Trophoblast cell (in vitro differentiated cells and primary cell): ENCODE measurements at regions not wholly inside any gene's neighbourhood (a gene's known extent, or its start where the extent isn't known, plus 50 kb on each side); places are given as distances from the start of the nearest gene placed in this dataset.

ENCODE experiments used
- DNase-seq, 2 donors: peaks; one replicate each; pipeline ENCODE4 v3.0.0-alpha.2; 2016
- H2AFZ ChIP-seq: 2 replicates; pipeline ENCODE4 v1.6.1; 2013; ENCODE audit warnings: low read length, moderate library complexity, mild to moderate bottlenecking; ENCODE audit not compliant: insufficient read depth, poor library complexity
- H2AK5ac ChIP-seq: 2 replicates; pipeline ENCODE4 v1.6.1; 2013; ENCODE audit warnings: mild to moderate bottlenecking, low read length
- H2BK120ac ChIP-seq: 2 replicates; pipeline ENCODE4 v1.6.1; 2013; ENCODE audit warnings: low read length, mild to moderate bottlenecking, moderate library complexity; ENCODE audit not compliant: insufficient read depth, poor library complexity
- H2BK12ac ChIP-seq: 2 replicates; pipeline ENCODE4 v1.6.1; 2013; ENCODE audit warnings: mild to moderate bottlenecking, low read length, moderate library complexity
- H2BK5ac ChIP-seq: 2 replicates; pipeline ENCODE4 v1.6.1; 2013; ENCODE audit warnings: low read length, low read depth, moderate library complexity, mild to moderate bottlenecking; ENCODE audit not compliant: poor library complexity
- H3K14ac ChIP-seq: 2 replicates; pipeline ENCODE4 v1.6.1; 2013; ENCODE audit warnings: mild to moderate bottlenecking, low read length
- H3K18ac ChIP-seq: 2 replicates; pipeline ENCODE4 v1.6.1; 2013; ENCODE audit warnings: mild to moderate bottlenecking, low read length
- H3K23ac ChIP-seq: 2 replicates; pipeline ENCODE4 v1.6.1; 2013; ENCODE audit warnings: low read length
- H3K27ac ChIP-seq: 2 replicates; pipeline ENCODE4 v1.5.1; 2013; ENCODE audit warnings: low read depth, mild to moderate bottlenecking, inconsistent platforms, low read length, moderate library complexity
- H3K27me3 ChIP-seq: 2 replicates; pipeline ENCODE4 v1.6.1; 2013; ENCODE audit warnings: inconsistent platforms, mild to moderate bottlenecking, low read length, moderate library complexity; ENCODE audit not compliant: insufficient read depth
- H3K36me3 ChIP-seq, 2 experiments: 1 replicate in 1 of 2; 2 replicates in 1 of 2; pipeline ENCODE4 v1.6.1; 2013; ENCODE audit warnings: low read length in 2 of 2, mild to moderate bottlenecking in 2 of 2, moderate library complexity in 1 of 2; ENCODE audit not compliant: insufficient read depth in 2 of 2, control insufficient read depth in 1 of 2
- H3K4ac ChIP-seq: 2 replicates; pipeline ENCODE4 v1.6.1; 2013; ENCODE audit warnings: low read depth, mild to moderate bottlenecking, low read length, moderate library complexity
- H3K4me1 ChIP-seq, 2 experiments: 1 replicate in 1 of 2; 2 replicates in 1 of 2; pipeline ENCODE4 v1.6.1; 2013; ENCODE audit warnings: low read length in 2 of 2, mild to moderate bottlenecking in 2 of 2, moderate library complexity in 1 of 2; ENCODE audit not compliant: insufficient read depth in 2 of 2, control insufficient read depth in 1 of 2
- H3K4me2 ChIP-seq: 2 replicates; pipeline ENCODE4 v1.6.1; 2013; ENCODE audit warnings: inconsistent platforms, mild to moderate bottlenecking, low read length, moderate library complexity
- H3K4me3 ChIP-seq: 2 replicates; pipeline ENCODE4 v1.5.1; 2013; ENCODE audit warnings: mild to moderate bottlenecking, low read depth, low read length, inconsistent platforms
- H3K79me1 ChIP-seq: one replicate; pipeline ENCODE4 v1.6.1; 2013; ENCODE audit warnings: low read length
- H3K79me2 ChIP-seq: 2 replicates; pipeline ENCODE4 v1.6.1; 2013; ENCODE audit warnings: low read length, mild to moderate bottlenecking; ENCODE audit not compliant: control insufficient read depth, insufficient read depth, poor library complexity
- H3K9ac ChIP-seq: 2 replicates; pipeline ENCODE4 v1.6.1; 2013; ENCODE audit warnings: mild to moderate bottlenecking, low read length
- H3K9me3 ChIP-seq: 2 replicates; pipeline ENCODE4 v1.6.1; 2013; ENCODE audit warnings: low read depth, mild to moderate bottlenecking, control low read depth, inconsistent platforms, low read length; ENCODE audit not compliant: insufficient read depth
- H4K12ac ChIP-seq: 2 replicates; pipeline ENCODE4 v1.6.1; 2013; ENCODE audit warnings: low read depth, mild to moderate bottlenecking, low read length, moderate library complexity
- H4K8ac ChIP-seq: 2 replicates; pipeline ENCODE4 v1.6.1; 2013; ENCODE audit warnings: low read depth, mild to moderate bottlenecking, low read length, moderate library complexity
- H4K91ac ChIP-seq: one replicate; pipeline ENCODE4 v1.6.1; 2013; ENCODE audit warnings: low read depth, mild to moderate bottlenecking, low read length, moderate library complexity
- WGBS: extraction: QIAGEN DNeasy Blood & Tissue Kit; methylation state at CpG from one replicate; pipeline ENCODE4 v1.1.7; 2013; ENCODE audit warnings: missing lambda C conversion rate; ENCODE audit not compliant: insufficient read length, insufficient coverage; ENCODE audit errors: extremely low coverage; 5-methylcytosine and 5-hydroxymethylcytosine counted together

DNA sequence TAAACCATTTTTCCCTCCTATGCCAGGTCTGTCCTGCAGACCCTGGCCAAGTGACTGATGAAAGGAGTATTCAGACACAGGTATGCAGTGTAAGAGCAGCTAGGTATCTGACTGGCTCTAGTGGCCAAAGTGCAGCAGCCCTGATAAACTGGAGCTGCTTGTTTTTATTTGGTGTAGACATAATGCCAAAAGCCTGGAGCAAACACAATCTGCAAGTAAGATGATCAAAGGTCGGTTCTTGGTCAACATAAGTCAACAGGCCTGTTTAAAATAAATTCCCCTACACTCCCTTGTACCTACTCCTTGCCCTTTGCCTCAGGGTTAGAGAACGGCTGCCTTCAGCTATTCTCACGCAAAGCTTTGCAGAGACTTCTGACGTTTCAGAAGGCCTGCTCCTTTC is 1003.1 kb downstream of the ZPLD1 start:
- no peak overlapping the region for H3K27ac ChIP-seq
- peaks cover 5% of the 10 kb centered on the region for H3K9me3 ChIP-seq
- H3K79me2 ChIP-seq: no peaks in the 10 kb centered on the region
- no peak overlapping the region for H2AK5ac ChIP-seq
- H3K14ac ChIP-seq: no peak overlapping the region
- H2AFZ ChIP-seq: no peak overlapping the region
- H3K4me3 ChIP-seq: no peak overlapping the region
- H3K27me3 ChIP-seq: no peaks in the 10 kb centered on the region
- H3K4me2 ChIP-seq: no peak overlapping the region
- H4K8ac ChIP-seq: no peak overlapping the region
- H4K12ac ChIP-seq: no peak overlapping the region
- H3K79me1 ChIP-seq: no peaks in the 10 kb centered on the region
- H3K4me1 ChIP-seq: no peaks in the 10 kb centered on the region
- H2BK12ac ChIP-seq: no peak overlapping the region
- no peak overlapping the region for H2BK120ac ChIP-seq
- no peak overlapping the region for H3K23ac ChIP-seq
- H3K18ac ChIP-seq: no peak overlapping the region
- no peak overlapping the region for H3K4ac ChIP-seq
- H4K91ac ChIP-seq: no peak overlapping the region
- no CpG with 5 or more reads among the region's 4 CpGs for WGBS
- no peaks in the 10 kb centered on the region for H3K36me3 ChIP-seq
- no peak overlapping the region for H3K9ac ChIP-seq
- no peak overlapping the region for H2BK5ac ChIP-seq
- DNase-seq: no peak

GRCh38 chr3:103440539-103441203 is 1005.9 kb downstream of the ZPLD1 start:
- no peak overlapping the region for H3K14ac ChIP-seq
- WGBS: no CpG with 5 or more reads among the region's 1 CpG
- no peak overlapping the region for H2AFZ ChIP-seq
- H3K4ac ChIP-seq: no peak overlapping the region
- H2BK12ac ChIP-seq: no peak overlapping the region
- no peak overlapping the region for H4K12ac ChIP-seq
- H3K27me3 ChIP-seq: no peaks in the 10 kb centered on the region
- no peak overlapping the region for H3K9ac ChIP-seq
- H2BK120ac ChIP-seq: no peak overlapping the region
- no peak overlapping the region for H3K4me2 ChIP-seq
- peaks cover 5% of the 10 kb centered on the region for H3K9me3 ChIP-seq
- H3K4me1 ChIP-seq: no peaks in the 10 kb centered on the region
- H3K18ac ChIP-seq: no peak overlapping the region
- no peaks in the 10 kb centered on the region for H3K79me2 ChIP-seq
- no peak overlapping the region for H3K4me3 ChIP-seq
- H2BK5ac ChIP-seq: no peak overlapping the region
- H3K27ac ChIP-seq: no peak overlapping the region
- no peaks in the 10 kb centered on the region for H3K36me3 ChIP-seq
- H2AK5ac ChIP-seq: no peak overlapping the region
- no peaks in the 10 kb centered on the region for H3K79me1 ChIP-seq
- H3K23ac ChIP-seq: no peak overlapping the region
- DNase-seq: peak in 1 of 2 donors; percentile 46
- H4K91ac ChIP-seq: no peak overlapping the region
- H4K8ac ChIP-seq: no peak overlapping the region

- Histone ChIP-seq H3K14ac (no peak overlapping the region), H3K27ac (no peak overlapping the region), H2BK120ac (no peak overlapping the region)
These were observed 1012.3 kb downstream of the ZPLD1 start for GRCh38 chr3:103446953-103447629.

GRCh38 chr3:103453152-103453551 is 1018.3 kb downstream of the ZPLD1 start:
- Histone ChIP-seq H3K9me3 (peaks cover 2% of the 10 kb centered on the region), H3K4me3 (no peak overlapping the region), H3K4ac (no peak overlapping the region), H3K9ac (no peak overlapping the region), H4K12ac (no peak overlapping the region), H3K79me1 (no peaks in the 10 kb centered on the region), H2AK5ac (no peak overlapping the region), H3K79me2 (no peaks in the 10 kb centered on the region), H3K27ac (no peak overlapping the region), H3K27me3 (no peaks in the 10 kb centered on the region), H2BK5ac (no peak overlapping the region), H2BK120ac (no peak overlapping the region), H3K14ac (no peak overlapping the region), H3K4me2 (no peak overlapping the region), H3K23ac (no peak overlapping the region), H2AFZ (no peak overlapping the region), H3K18ac (no peak overlapping the region), H2BK12ac (no peak overlapping the region), H3K4me1 (no peaks in the 10 kb centered on the region), H4K8ac (no peak overlapping the region), H4K91ac (no peak overlapping the region), H3K36me3 (no peaks in the 10 kb centered on the region)
- WGBS: no CpG with 5 or more reads among the region's 1 CpG
- DNase-seq: no peak

More at GRCh38 chr3:103446953-103447629, 1012.3 kb downstream of the ZPLD1 start:
- Histone ChIP-seq H3K4me3 (no peak overlapping the region), H2BK5ac (no peak overlapping the region), H2BK12ac (no peak overlapping the region), H4K91ac (no peak overlapping the region), H3K27me3 (no peaks in the 10 kb centered on the region), H3K79me2 (no peaks in the 10 kb centered on the region), H3K9ac (no peak overlapping the region), H3K79me1 (no peaks in the 10 kb centered on the region), H2AFZ (no peak overlapping the region), H2AK5ac (no peak overlapping the region), H3K4me2 (no peak overlapping the region), H3K4ac (no peak overlapping the region), H3K23ac (no peak overlapping the region), H4K12ac (no peak overlapping the region), H3K9me3 (peaks cover 2% of the 10 kb centered on the region), H4K8ac (no peak overlapping the region), H3K18ac (no peak overlapping the region), H3K36me3 (no peaks in the 10 kb centered on the region), H3K4me1 (no peaks in the 10 kb centered on the region)
- no peak for DNase-seq
- no CpG with 5 or more reads among the region's 10 CpGs for WGBS
